Gastroesophageal sphincter (tissue), 3 donors: ENCODE measurements at regions not wholly inside any gene's neighbourhood (a gene's known extent, or its start where the extent isn't known, plus 50 kb on each side); places are given as distances from the start of the nearest gene placed in this dataset.

Experiments
- CTCF ChIP-seq, 4 experiments: fragments of 200-600 bp in 2 of 4; fragments of 450-650 bp in 2 of 4; sonication (generic) in 1 of 4; IDR thresholded peaks; one replicate each; pipeline ENCODE4 v1.5.1; 2017 to 2019; ENCODE audit warnings: antibody characterized with exemption in 4 of 4, mild to moderate bottlenecking in 2 of 4, moderate library complexity in 2 of 4
- POLR2A ChIP-seq, 2 donors: fragments of 450-650 bp; IDR thresholded peaks; one replicate each; pipeline ENCODE4 v1.6.1; 2017; ENCODE audit warnings: antibody characterized with exemption in 2 of 2, mild to moderate bottlenecking in 2 of 2, moderate library complexity in 1 of 2
- POLR2AphosphoS5 ChIP-seq: sonication (generic); formaldehyde crosslinking; IDR thresholded peaks from one replicate; pipeline ENCODE4 v1.6.1; 2017; ENCODE audit warnings: antibody characterized with exemption

- TF ChIP-seq POLR2A (IDR thresholded peaks at IDR 0.05) (no peak), CTCF (IDR thresholded peaks at IDR 0.05) (no peak), POLR2AphosphoS5 (no peak)
Observed at GRCh38 chr3:73697020-73697419, 72.3 kb upstream of the PDZRN3 start.
